ENCODE measurements at regions not wholly inside any gene's neighbourhood (a gene's known extent, or its start where the extent isn't known, plus 50 kb on each side); places are given as distances from the start of the nearest gene placed in this dataset.

GRCh38 chr1:229710746-229711145 lies 84.7 kb downstream of the URB2 start:
- TF ChIP-seq CTCF (tag by site-specific recombination; IDR thresholded peaks at IDR 0.05) (peak; percentile 14; the same call in 1 of the 2 replicates), SETDB1 (IDR thresholded peaks at IDR 0.05; ENCODE audit: insufficient read length, low read length) (no peak)

Data from HEK293 (cell line).